ENCODE measurements at regions not wholly inside any gene's neighbourhood (a gene's known extent, or its start where the extent isn't known, plus 50 kb on each side); places are given as distances from the start of the nearest gene placed in this dataset.

- no peak for TF ChIP-seq CHD1 (IDR thresholded peaks at IDR 0.05; ENCODE audit: low read depth, low read length)
- no peak for TF ChIP-seq CTCF (IDR thresholded peaks at IDR 0.05; ENCODE audit: control extremely low read depth in 1 of 3, insufficient read depth in 1 of 3, low read depth in 1 of 3, low read length in 3 of 3)
- no peak for TF ChIP-seq PHF8 (conservative IDR thresholded peaks at IDR 0.05; ENCODE audit: low read depth, low read length)
- TF ChIP-seq EP300 (IDR thresholded peaks at IDR 0.05; ENCODE audit: borderline replicate concordance in 1 of 2, low read depth in 2 of 2, low read length in 2 of 2), result no peak
- no peak for TF ChIP-seq YY1 (IDR thresholded peaks at IDR 0.05; ENCODE audit: low read depth, low read length)
- TF ChIP-seq GABPA (IDR thresholded peaks at IDR 0.05; ENCODE audit: borderline replicate concordance, insufficient read depth, low read length), result no peak
- TF ChIP-seq KDM5A (IDR thresholded peaks at IDR 0.05; ENCODE audit: low read length), result no peak
- no peak for TF ChIP-seq POLR2A (IDR thresholded peaks at IDR 0.05; ENCODE audit: control extremely low read depth in 1 of 2, low read depth in 2 of 2, low read length in 2 of 2)
These were observed 67.7 kb downstream of the C5orf15 start for GRCh38 chr5:133900534-133901270.
